Duodenal mucosa (tissue), 2 donors: ENCODE measurements at regions not wholly inside any gene's neighbourhood (a gene's known extent, or its start where the extent isn't known, plus 50 kb on each side); places are given as distances from the start of the nearest gene placed in this dataset.

Experiments used
- H3K27ac ChIP-seq: one replicate; pipeline ENCODE4 v1.7.0; 2013; ENCODE audit warnings: low read depth, low read length
- H3K27me3 ChIP-seq, 2 donors: one replicate each; pipeline ENCODE4 v1.7.0; 2013; ENCODE audit warnings: low read length in 2 of 2, control low read depth in 1 of 2; ENCODE audit not compliant: insufficient read depth in 2 of 2, control insufficient read depth in 1 of 2
- H3K36me3 ChIP-seq, 2 donors: one replicate each; pipeline ENCODE4 v1.7.0; 2013; ENCODE audit warnings: low read length in 2 of 2, control low read depth in 1 of 2; ENCODE audit not compliant: insufficient read depth in 2 of 2, control insufficient read depth in 1 of 2
- H3K4me1 ChIP-seq, 2 donors: one replicate each; pipeline ENCODE4 v1.7.0; 2013; ENCODE audit warnings: low read length in 2 of 2, control low read depth in 1 of 2; ENCODE audit not compliant: insufficient read depth in 2 of 2, control insufficient read depth in 1 of 2
- H3K4me3 ChIP-seq, 2 donors: one replicate each; pipeline ENCODE4 v1.7.0; 2013; ENCODE audit warnings: low read length in 2 of 2, low read depth in 1 of 2
- H3K9ac ChIP-seq, 2 donors: one replicate each; pipeline ENCODE4 v1.7.0; 2013; ENCODE audit warnings: low read length in 2 of 2, low read depth in 1 of 2
- H3K9me3 ChIP-seq, 2 donors: one replicate each; pipeline ENCODE4 v1.7.0; 2013; ENCODE audit warnings: low read length in 2 of 2, control low read depth in 1 of 2; ENCODE audit not compliant: control insufficient read depth in 1 of 2

DNA sequence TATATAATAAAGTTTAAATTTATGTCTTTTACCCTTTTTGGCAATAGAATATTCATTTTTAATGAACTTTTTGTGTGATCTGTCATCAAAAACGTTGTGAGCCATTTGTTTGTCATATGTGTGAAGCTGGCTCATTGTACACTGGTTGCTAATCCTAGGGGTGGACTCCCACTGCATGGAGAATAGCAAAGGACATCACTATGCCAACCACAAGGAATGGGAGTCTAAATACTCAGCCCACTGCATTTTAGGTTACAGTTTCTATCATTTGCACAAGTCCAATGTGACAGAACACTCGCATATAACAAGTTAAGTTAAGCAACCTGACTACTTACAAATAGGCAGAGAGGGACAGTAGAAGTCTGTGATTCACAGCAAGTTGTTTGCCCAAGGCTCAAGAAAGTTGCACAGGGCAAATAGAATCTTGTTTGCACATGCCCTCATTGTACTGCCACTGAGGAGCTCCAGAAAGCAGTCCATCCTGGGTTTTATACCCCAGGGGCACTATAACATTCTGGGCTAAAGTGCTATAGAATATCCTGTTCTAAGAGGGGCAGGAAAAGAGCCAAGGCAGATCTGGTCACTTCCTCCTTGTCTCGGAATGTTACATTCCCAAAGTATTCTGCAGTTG is 545.9 kb upstream of the GCFC2 start:
- Histone ChIP-seq H3K9ac (no peak overlapping the region), H3K27ac (no peak overlapping the region), H3K4me3 (no peak overlapping the region), H3K4me1 (no peaks in the 10 kb centered on the region), H3K36me3 (no peaks in the 10 kb centered on the region), H3K9me3 (no peaks in the 10 kb centered on the region), H3K27me3 (no peaks in the 10 kb centered on the region)

DNA sequence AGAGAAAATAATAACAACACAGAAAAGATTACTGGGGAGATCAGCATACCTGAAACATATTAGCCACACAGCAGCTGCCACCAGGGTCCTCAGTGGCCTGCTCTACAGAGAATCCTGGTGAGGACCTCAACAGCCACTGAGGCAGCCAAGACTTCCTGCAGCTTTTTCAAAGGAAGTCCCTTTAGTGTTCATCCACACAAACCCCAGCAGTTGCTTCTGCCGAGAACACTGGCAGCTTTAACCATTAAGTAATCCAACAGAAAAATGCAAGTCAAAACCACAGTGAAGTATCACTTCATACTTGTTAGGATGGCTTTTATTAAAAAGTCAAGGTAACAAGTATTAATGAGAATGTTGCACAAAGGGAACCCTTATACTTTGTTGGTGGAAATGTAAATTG is 542.0 kb upstream of the GCFC2 start:
- H3K9ac ChIP-seq = no peak overlapping the region
- no peaks in the 10 kb centered on the region for H3K36me3 ChIP-seq
- H3K27ac ChIP-seq = no peak overlapping the region
- no peaks in the 10 kb centered on the region for H3K4me1 ChIP-seq
- no peak overlapping the region for H3K4me3 ChIP-seq
- H3K9me3 ChIP-seq = no peaks in the 10 kb centered on the region
- no peaks in the 10 kb centered on the region for H3K27me3 ChIP-seq

DNA sequence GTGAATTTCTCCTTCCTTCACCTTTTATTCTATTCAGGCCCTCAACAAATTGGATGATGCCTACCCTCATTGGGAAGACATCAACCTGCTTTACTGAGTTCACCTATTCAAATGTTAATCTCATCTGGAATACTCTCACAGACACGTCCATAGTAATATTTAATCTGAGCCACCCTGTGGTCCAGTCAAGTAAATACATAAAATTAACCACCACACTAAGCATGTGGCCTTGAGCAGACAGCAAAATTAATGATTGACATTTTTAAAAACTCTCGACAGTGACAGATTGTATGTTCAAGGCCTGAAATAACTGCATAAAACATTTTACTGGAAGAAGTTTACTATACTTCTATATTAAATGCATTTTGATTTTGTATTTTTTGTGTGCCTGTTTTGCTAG is 540.6 kb upstream of the GCFC2 start:
- H3K9me3 ChIP-seq = no peaks in the 10 kb centered on the region
- no peaks in the 10 kb centered on the region for H3K36me3 ChIP-seq
- no peak overlapping the region for H3K27ac ChIP-seq
- no peaks in the 10 kb centered on the region for H3K4me1 ChIP-seq
- no peak overlapping the region for H3K9ac ChIP-seq
- no peak overlapping the region for H3K4me3 ChIP-seq
- no peaks in the 10 kb centered on the region for H3K27me3 ChIP-seq

DNA sequence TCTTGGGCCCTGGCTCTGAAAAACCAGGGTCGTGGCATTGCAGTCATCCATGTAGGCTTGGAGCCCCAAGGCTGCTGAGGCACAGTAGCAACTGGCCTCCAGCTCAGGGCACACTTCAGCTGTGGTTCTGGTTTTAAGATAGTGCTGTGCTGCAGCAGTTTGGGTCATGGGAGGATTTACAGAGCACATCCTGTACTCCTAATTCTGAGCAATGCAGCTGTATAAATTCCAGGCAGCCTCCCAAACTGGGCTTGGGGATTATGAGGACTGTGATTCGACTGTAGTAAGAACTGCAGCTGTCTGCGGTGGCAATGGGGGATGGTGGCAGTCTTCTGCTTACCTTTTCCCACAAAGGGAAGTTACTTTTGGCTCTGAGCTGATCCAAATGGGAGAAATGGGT is 536.3 kb upstream of the GCFC2 start:
- H3K27me3 ChIP-seq = no peaks in the 10 kb centered on the region
- no peaks in the 10 kb centered on the region for H3K9me3 ChIP-seq
- H3K36me3 ChIP-seq = no peaks in the 10 kb centered on the region
- no peak overlapping the region for H3K27ac ChIP-seq
- H3K4me1 ChIP-seq = no peaks in the 10 kb centered on the region
- no peak overlapping the region for H3K4me3 ChIP-seq
- no peak overlapping the region for H3K9ac ChIP-seq

DNA sequence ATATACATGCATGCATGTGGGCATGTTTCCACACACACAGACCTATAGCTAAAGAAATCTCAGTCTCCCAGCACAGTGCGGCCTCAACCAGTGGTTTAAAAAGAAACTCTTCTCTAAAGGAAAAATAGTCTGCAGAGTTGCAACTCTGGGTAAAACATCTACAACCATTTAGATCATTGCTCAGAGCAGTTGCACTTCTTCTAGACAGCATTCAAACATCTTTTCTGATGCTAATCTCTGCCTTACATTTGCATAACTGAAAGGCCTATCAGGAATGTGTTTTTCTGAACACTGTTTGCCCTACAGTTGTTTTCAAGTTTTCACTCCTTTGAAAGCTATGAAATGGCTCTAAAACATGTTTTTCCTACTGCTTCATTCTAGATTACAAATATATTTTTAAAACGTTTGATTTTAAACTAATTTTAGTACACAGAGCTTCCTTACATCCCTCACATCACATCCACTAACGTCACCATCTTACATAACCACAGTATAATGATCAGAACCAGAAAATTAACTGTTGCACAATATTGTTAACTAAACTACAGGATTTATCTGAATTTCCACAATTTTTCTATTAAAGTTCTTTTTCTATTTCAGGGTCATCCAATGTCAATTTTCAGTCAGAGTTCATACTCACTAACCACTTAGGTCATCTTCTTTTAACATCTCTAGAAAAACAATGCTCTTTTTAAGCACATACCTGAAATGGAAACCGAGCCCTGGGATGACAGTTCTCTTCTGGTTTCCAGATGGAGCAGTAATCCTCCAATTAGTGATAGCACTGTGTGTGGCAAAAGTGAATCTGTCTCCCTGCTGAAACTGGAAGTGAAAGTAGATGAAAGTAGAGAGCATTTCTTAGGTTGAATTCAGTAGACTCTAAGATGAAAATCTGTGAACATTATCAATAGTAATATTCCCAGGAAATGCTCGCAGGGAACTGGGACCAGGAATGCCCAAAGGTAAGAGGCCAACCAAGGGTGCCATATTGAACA is 501.6 kb upstream of the GCFC2 start:
- Histone ChIP-seq H3K9ac (no peak overlapping the region), H3K36me3 (no peaks in the 10 kb centered on the region), H3K4me1 (no peaks in the 10 kb centered on the region), H3K4me3 (no peak overlapping the region), H3K27me3 (no peaks in the 10 kb centered on the region), H3K27ac (no peak overlapping the region), H3K9me3 (no peaks in the 10 kb centered on the region)

DNA sequence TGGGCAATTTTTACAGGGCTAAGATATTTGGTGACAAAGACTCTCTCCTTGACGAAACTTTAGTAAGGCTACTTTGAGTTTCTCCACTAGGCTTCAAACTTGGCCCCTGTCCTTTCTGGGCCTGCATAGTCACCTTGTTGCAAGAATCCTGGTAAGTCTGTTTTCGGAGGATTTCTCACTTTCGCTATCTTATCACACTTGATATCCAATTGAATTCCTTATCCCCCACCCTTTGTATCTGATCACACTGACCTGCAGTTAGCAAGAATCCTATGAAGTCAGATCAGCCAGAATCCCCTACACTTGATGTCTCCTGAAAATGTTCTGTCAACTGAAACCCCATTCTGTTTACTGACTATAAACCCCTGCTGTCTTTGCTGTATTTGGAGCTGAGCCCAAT is 499.8 kb upstream of the GCFC2 start:
- no peaks in the 10 kb centered on the region for H3K36me3 ChIP-seq
- no peak overlapping the region for H3K9ac ChIP-seq
- no peak overlapping the region for H3K4me3 ChIP-seq
- no peaks in the 10 kb centered on the region for H3K9me3 ChIP-seq
- H3K27me3 ChIP-seq = no peaks in the 10 kb centered on the region
- H3K4me1 ChIP-seq = no peaks in the 10 kb centered on the region
- H3K27ac ChIP-seq = no peak overlapping the region

DNA sequence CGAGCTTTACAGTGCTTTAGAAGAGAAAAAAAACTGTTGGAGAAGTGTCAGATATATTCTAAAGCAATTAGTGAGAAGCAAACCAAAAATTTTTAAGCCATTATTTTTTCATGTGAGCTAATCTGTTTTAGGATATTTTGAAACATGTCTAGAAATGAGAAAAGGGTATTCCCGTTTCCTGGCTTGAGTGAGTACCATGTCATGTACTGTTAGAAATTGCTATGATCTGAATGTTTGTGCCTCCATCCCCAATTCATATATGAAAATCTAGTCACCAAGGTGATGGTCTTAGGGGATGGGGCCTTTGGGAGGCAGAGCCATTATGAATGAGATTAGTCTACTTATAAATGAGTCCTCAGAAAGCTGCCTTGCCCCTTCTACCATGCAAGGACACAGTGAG is 493.3 kb upstream of the GCFC2 start:
- H3K9ac ChIP-seq = no peak overlapping the region
- H3K9me3 ChIP-seq = no peaks in the 10 kb centered on the region
- H3K27me3 ChIP-seq = no peaks in the 10 kb centered on the region
- H3K4me1 ChIP-seq = no peaks in the 10 kb centered on the region
- no peak overlapping the region for H3K27ac ChIP-seq
- no peaks in the 10 kb centered on the region for H3K36me3 ChIP-seq
- no peak overlapping the region for H3K4me3 ChIP-seq

DNA sequence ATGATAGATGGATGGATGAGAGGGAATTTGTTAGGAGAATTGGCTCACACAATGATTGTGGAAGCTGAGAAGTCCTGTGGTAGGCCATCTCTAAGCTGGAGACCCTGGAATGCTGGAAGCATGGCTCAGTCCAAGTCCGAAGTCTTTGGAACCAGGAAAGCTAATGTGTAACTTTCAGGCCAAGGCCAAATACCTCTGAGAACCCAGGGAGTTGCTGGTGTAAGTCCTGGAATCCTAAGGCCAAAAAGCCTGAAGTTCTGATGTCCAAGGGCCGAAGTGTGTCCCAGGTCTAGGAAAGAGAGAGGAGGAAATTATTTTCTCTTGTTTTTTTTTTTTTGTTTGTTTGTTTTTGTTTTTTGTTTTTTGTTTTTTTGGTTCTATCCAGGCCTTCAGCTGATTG is 492.2 kb upstream of the GCFC2 start:
- no peaks in the 10 kb centered on the region for H3K4me1 ChIP-seq
- H3K36me3 ChIP-seq = no peaks in the 10 kb centered on the region
- H3K27me3 ChIP-seq = no peaks in the 10 kb centered on the region
- H3K9ac ChIP-seq = no peak overlapping the region
- no peak overlapping the region for H3K27ac ChIP-seq
- no peak overlapping the region for H3K4me3 ChIP-seq
- no peaks in the 10 kb centered on the region for H3K9me3 ChIP-seq

DNA sequence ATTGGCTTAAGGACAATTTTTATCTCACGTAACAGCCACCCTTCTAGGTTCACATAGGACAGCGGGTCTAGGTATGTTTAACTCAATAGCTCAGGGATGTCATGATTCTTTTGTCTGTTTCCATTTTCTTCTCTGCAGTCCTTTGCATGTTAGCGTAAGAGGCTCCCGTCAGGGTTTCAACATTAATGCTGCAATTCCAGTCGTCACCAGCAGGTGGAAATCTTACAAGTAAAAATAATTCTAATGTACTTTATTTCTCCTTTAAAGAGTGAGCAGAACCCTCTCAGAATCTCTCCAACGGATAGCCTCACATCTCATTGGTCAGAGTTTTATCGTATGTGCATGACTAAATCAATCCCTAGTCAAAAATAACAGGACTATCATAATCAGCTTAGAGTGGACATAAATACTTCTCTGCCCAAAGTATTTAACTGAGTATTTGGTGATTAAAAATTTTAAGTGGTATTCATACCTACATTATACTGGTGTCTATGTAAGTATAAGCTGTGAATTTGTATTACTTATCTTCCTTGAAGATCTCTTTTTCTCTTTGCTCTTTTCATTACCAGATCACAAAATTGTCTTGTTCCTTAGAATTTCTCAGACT is 487.2 kb upstream of the GCFC2 start:
- H3K9me3 ChIP-seq = no peaks in the 10 kb centered on the region
- no peaks in the 10 kb centered on the region for H3K36me3 ChIP-seq
- H3K4me1 ChIP-seq = no peaks in the 10 kb centered on the region
- no peak overlapping the region for H3K9ac ChIP-seq
- no peak overlapping the region for H3K27ac ChIP-seq
- H3K27me3 ChIP-seq = no peaks in the 10 kb centered on the region
- no peak overlapping the region for H3K4me3 ChIP-seq

DNA sequence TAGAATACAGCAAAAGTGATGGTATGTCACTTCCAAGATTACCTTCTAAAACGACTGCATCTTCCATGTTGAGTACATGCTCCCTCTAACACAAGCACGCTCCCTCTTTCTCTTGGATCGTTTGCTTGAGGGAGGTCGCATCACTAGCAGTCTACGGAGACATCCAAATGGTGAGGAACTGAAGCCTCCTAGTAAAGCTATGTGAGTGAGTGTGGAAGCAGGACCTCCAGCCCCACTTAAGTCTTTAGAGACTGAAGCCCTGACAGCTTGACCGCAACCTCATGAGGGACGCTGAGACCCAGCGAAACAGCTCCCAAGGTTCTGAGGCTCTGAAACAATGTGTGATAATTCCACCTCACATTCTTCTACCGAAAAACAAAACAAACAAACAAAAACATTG is 486.7 kb upstream of the GCFC2 start:
- H3K36me3 ChIP-seq = no peaks in the 10 kb centered on the region
- no peaks in the 10 kb centered on the region for H3K9me3 ChIP-seq
- no peak overlapping the region for H3K27ac ChIP-seq
- H3K4me3 ChIP-seq = no peak overlapping the region
- no peaks in the 10 kb centered on the region for H3K27me3 ChIP-seq
- no peak overlapping the region for H3K9ac ChIP-seq
- no peaks in the 10 kb centered on the region for H3K4me1 ChIP-seq
